SU-DHL-6 (cell line): ENCODE measurements at regions not wholly inside any gene's neighbourhood (a gene's known extent, or its start where the extent isn't known, plus 50 kb on each side); places are given as distances from the start of the nearest gene placed in this dataset.

ENCODE experiments used
- EZH2phosphoT487 ChIP-seq: fragments of 200-600 bp; sonication (generic), shearing (Covaris generic); conservative IDR thresholded peaks from 2 replicates; pipeline ENCODE4 v1.6.1; 2018; ENCODE audit warnings: mild to moderate bottlenecking, antibody characterized with exemption, low read length, moderate library complexity, mixed read lengths
- TF ChIP-seq, protein P1 (sequence below): fragments of 200-600 bp; sonication (generic); IDR thresholded peaks from one replicate; pipeline ENCODE4 v1.5.1; 2017; ENCODE audit warnings: antibody characterized with exemption, mild to moderate bottlenecking, low read length, moderate library complexity; ENCODE audit not compliant: insufficient read depth, poor library complexity, severe bottlenecking

DNA sequence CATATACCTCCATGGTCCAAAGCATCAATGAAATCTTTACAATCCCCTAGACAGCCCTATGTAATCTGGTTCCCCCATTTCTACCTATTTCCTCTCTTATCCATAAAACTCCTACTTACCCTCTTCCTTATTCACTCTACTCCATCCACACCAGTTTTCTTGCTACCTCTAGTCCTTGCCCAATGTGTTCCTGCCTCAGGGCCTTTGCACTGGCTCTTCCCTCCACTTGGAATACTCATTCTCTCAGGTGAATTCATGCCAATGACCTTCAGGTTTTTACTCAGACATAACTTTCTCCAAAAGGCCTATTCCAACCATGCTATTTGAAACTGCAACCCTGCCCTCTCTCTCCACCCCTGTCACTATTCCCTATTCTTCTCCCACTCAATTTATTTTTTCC is 138.7 kb upstream of the KRR1 start:
- TF ChIP-seq, protein P1, sequence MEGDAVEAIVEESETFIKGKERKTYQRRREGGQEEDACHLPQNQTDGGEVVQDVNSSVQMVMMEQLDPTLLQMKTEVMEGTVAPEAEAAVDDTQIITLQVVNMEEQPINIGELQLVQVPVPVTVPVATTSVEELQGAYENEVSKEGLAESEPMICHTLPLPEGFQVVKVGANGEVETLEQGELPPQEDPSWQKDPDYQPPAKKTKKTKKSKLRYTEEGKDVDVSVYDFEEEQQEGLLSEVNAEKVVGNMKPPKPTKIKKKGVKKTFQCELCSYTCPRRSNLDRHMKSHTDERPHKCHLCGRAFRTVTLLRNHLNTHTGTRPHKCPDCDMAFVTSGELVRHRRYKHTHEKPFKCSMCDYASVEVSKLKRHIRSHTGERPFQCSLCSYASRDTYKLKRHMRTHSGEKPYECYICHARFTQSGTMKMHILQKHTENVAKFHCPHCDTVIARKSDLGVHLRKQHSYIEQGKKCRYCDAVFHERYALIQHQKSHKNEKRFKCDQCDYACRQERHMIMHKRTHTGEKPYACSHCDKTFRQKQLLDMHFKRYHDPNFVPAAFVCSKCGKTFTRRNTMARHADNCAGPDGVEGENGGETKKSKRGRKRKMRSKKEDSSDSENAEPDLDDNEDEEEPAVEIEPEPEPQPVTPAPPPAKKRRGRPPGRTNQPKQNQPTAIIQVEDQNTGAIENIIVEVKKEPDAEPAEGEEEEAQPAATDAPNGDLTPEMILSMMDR, result no peak
- no peak for TF ChIP-seq EZH2phosphoT487
